HG03280 (cell line): ENCODE measurements at regions not wholly inside any gene's neighbourhood (a gene's known extent, or its start where the extent isn't known, plus 50 kb on each side); places are given as distances from the start of the nearest gene placed in this dataset.

Experiments used
- ATAC-seq: cut with Tn5 transposase; IDR thresholded peaks from one replicate; pipeline ENCODE4 v1.9.1; 2021; ENCODE audit warnings: mild to moderate bottlenecking, moderate library complexity; ENCODE audit not compliant: unreplicated experiment

DNA sequence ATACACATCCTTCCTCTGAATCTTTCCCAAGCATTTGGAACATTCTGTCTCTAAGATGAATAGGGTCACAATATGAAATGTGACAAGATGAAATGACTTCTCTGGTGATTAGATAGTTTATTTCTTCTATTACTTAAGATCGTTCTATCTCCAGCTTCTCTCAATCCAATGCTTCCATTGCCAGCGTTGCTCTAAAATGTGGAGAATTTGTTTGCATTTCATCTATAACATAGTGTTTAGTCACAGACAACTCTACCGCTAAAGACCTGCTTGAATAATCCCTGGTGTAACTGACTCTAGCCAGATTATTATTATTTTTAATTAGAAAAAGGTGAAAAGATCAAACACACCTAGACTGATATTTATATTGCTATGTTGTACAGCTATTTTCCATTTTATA lies 184.7 kb upstream of the PRICKLE1 start:
- ATAC-seq: no peak

- no peak for ATAC-seq
Observed at GRCh38 chr12:42770261-42770660, 180.7 kb upstream of the PRICKLE1 start.

DNA sequence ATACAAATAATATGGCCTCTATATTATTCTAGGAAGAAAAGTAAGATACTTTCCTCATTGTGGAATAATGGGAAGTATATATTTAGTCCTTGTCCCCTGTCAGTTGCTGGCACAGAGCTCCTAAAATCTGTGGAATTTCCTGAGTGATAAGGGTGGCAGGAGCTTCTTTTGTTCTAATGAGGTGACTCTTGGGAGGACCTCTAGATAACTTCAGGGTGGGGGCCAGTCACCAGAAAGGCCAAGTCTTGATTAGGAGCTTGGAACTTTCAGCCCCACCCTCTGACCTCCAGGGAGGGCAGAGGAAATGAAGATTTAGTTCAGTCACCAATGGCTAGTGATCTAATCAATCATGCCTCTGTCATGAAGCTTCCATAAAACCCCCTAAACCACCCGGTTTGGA lies 179.9 kb upstream of the PRICKLE1 start:
- no peak for ATAC-seq

DNA sequence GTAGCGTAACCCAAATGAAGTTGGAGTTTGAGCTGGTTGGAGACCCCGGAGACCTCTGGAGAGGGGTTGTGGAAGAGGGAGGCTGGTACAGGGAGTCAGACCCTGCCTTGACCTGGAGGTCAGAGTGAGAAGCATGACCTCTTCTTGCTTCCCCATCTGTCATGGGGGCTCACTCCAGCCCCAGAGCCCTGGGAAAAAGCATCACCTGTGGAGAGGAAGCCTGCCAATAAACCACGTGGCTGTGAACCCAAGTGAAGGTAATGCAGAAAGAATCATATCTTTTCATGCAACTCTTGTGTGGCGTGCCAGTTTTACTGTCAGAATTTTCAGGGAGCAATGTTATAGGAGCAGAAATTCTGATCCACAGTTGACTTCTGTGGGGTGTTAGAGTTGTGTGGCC lies 178.5 kb upstream of the PRICKLE1 start:
- ATAC-seq: no peak

DNA sequence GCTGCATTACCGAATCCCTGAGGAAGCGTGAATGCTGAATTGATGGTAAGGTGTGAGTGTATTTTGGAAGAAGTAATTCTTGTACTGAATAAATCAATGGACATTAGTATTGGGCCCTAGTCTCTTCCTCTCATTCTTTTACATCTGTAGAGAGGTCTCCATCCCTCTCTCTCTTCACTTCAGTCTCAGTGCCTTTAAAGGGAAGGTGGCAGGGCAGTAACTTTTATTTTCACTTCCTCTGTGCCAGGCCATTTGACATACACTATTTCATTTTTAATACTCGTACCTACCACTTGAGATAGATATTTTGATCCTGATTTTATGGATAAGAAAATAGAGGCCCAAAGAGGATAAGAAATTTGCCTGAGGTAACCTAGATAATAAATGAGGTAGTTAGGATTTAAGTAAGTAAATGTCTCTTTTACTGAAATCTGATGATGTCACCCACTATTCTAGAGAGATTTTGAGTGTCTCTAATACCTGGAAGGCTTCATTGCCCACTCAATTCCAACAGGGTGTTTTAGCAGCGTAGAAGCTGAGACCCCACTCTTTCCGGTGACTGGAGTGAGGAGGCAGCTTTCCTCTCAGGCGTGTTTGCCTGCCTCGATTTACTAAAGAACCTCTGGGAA lies 177.9 kb upstream of the PRICKLE1 start:
- ATAC-seq: no peak

- no peak for ATAC-seq
Observed at GRCh38 chr12:42766754-42767153, 177.2 kb upstream of the PRICKLE1 start.

- no peak for ATAC-seq
Observed at GRCh38 chr12:42766026-42766425, 176.5 kb upstream of the PRICKLE1 start.

GRCh38 chr12:42763682-42764081 lies 174.1 kb upstream of the PRICKLE1 start:
- ATAC-seq: no peak

GRCh38 chr12:42762395-42762925 lies 172.9 kb upstream of the PRICKLE1 start:
- peak; percentile 15 for ATAC-seq

DNA sequence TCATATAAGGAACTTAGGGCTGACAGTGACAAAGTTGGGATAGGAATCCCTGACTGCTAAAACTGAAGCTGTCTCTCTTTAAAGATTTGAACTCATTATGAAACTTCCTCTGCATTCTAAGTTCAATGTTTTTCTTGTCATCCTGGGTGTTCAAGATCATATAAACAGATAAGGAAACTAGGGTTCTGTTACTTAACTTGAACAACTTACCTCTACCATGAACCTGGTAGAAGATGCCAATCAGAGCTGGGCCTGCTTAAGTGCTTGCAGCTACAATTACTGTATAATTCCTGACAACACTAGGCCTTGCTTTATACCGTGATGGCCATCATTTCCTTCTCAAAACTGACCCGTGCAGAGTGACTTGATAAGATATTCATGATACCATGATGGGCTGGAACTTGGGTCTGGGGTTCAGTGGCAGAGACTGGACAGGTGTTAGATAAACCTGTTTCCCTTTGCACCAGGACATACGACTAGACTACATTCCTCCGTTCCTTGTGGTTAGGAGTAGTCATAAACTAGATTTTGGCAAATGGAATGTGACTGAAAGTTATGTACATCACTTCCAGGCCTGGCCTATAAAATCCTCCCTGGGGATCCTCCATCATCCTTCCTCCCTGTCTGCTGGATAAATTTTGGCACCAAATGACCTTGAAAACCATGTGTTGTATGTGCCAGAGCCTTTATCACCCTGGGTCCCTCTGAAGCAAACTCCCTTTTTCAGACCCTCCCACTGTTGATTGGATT lies 172.2 kb upstream of the PRICKLE1 start:
- ATAC-seq: no peak

DNA sequence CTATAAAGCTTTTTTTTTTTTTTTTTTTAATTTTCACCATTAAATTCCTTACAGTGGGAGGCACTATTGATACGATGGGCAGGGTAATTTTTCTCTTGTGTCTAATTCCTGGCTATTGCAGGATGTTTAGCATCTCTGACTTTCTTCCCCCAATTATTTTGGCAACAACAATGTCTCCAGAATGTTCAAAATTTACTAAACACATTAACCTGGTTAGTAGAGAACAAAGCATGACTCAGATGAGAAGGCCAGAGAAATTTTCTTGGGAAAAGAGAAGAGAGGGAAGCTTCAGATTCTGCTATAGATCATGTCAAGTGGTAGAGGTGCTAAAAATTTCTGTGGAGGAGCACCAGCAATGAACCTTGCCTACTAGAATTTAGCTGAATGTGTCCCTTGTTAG lies 171.5 kb upstream of the PRICKLE1 start:
- no peak for ATAC-seq

DNA sequence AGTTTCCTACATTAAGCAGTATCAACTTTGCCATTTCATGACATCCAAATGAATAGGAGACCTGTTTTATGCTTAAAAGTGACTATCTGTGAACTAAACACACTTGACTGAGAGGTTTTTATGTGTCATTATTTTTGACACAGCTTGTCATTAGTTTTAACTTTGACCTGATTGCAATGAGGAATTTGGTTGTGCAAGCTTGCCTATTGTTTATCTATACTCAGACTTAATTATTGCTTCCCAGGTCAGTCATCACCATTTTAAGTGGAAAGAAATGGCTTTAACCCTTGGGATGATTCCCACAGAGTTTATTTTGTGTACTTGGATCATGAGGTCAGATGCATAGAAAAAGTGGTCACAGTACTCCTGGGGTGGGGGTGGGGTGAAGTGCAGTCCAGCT lies 171.0 kb upstream of the PRICKLE1 start:
- no peak for ATAC-seq

DNA sequence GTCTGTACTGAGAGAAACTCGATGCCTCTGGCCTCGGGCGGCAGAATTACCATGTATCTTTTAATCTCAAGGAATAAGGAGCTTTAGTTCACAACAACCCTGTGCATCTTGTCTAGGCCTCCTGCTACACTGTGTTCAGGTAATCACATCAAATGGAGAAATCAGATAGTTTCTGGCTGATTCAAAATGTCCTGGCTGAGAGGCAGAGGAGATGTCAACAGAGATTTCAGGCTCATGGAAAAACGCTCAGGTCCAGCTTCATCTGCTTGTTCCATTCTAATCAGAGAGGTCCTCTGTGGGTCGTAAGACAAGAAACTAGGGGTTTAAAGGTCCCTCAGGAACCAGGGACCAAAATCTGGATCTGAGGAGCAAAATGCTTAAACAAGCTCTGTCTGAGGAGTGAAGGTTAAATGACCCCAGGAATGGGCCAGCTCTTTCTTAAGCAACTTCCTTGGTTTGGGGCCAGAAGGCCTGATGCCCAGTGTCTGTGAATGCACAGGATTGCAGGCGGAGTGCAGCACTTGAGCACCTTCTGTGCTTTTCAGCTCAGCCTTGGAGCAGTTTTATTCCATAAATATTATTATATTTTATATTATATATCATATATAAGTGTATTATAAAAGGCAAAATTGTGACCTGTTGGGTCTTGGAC lies 170.2 kb upstream of the PRICKLE1 start:
- no peak for ATAC-seq

- no peak for ATAC-seq
Observed at GRCh38 chr12:42758806-42759205, 169.3 kb upstream of the PRICKLE1 start.

- no peak for ATAC-seq
Observed at GRCh38 chr12:42757624-42758119, 168.1 kb upstream of the PRICKLE1 start.

DNA sequence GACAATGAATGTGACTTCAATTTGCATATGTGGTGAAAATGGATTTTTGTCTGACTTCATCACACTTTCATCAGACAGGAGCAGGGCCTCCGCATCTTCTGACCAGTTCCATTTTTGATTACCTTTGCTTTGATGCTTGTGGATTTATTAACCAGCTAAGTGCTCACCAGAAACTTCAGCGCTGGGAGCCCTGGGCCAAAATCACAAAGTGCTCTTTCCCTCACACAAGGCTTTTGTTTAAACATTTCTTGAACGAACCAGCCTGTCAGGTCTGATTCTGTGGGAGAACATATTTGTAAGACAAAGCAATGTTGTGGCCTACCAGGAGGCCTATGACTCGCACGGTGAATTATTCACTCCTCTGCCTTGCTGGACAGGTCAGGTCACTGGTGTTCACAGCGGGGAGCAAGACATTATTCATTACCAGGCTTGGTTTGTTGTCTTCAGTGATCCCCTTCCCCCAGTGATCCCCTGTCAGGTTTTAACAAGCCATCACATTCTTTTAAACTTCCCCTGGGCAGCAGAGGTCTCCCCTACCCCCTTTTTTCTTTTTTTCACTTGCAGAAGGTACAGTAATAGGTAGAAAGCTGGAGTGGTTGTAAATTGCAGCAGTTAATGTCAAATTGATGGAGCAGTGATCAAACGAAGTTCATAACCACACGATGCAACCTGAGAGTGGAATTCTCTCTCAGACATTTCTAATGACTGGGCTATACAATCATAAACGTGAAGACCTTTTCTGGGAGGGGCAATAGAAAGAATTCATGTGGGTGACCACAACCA lies 167.5 kb upstream of the PRICKLE1 start:
- no peak for ATAC-seq

DNA sequence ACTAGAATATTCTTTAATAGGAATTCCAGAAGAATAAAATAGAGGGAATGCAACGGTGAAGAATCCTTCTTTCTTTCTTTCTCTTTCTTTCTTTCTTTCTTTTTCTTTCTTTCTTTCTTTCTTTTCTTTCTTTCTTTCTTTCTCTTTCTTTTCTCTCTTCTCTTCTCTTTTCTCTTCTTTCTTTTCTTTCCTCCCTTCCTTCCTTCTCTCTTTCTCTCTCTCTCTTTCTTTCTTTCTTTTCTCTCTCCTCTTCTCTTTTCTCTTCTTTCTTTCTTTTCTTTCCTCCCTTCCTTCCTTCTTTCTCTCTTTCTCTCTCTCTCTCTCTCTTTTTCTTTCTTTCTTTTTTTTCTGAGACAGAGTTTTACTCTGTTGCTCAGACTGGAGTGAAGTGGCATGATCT lies 160.8 kb upstream of the PRICKLE1 start:
- no peak for ATAC-seq

- no peak for ATAC-seq
Observed at GRCh38 chr12:42749239-42749638, 159.7 kb upstream of the PRICKLE1 start.

DNA sequence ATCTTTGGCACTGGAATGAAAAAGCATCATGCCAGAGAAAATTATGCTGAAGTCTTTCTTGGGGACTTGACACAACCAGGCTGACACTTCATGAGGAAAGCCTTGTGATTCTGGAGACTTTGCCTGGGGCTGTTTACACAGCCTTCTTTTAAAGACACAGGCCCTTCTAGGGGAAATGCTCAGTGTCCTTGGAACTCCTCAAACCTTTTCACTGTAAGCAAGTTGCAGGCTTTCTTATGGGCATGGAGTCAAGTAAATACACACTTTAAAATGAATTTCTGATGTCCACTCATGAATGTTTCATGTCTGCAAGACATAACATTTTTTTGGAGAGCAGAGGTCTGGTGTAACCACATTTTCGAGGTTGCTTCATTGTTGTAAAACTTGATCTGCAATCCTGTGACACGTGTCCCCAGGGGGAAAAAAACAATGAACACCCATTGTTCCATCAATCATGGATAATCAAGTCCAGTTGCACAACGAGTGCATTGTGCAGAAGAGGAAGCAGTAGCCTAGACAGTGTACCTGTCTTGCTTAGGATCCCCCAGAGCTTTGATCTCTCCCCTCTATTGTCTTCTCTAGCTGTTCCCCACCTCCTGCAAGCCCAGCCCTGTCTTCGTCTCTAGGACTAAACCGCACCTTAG lies 155.1 kb upstream of the PRICKLE1 start:
- no peak for ATAC-seq

- no peak for ATAC-seq
Observed at GRCh38 chr12:42742716-42743115, 153.2 kb upstream of the PRICKLE1 start.
